Fibroblast of lung (primary cell): ENCODE measurements at regions not wholly inside any gene's neighbourhood (a gene's known extent, or its start where the extent isn't known, plus 50 kb on each side); places are given as distances from the start of the nearest gene placed in this dataset.

Source experiments
- DNase-seq, 2 donors: peaks; one replicate each; pipeline versions ENCODE4 v3.0.0 to v3.0.0-alpha.2; 2010; ENCODE audit warnings: low read depth in 2 of 2
- H2AFZ ChIP-seq: 2 replicates; pipeline ENCODE4 v1.5.1; 2012; ENCODE audit warnings: low read length, control low read depth, inconsistent platforms
- H3K27ac ChIP-seq: 2 replicates; pipeline ENCODE4 v1.5.1; 2011; ENCODE audit warnings: low read length, control low read depth; ENCODE audit not compliant: insufficient read depth
- H3K27me3 ChIP-seq: 2 replicates; pipeline ENCODE4 v1.5.1; 2011; ENCODE audit warnings: mild to moderate bottlenecking, low read length; ENCODE audit not compliant: control insufficient read depth, insufficient read depth
- H3K36me3 ChIP-seq: 2 replicates; pipeline ENCODE4 v1.5.1; 2011; ENCODE audit warnings: low read length; ENCODE audit not compliant: control insufficient read depth, insufficient read depth
- H3K4me1 ChIP-seq: 2 replicates; pipeline ENCODE4 v1.5.1; 2011; ENCODE audit warnings: low read length; ENCODE audit not compliant: control insufficient read depth, insufficient read depth; ENCODE audit errors: extremely low read depth
- H3K4me2 ChIP-seq: 2 replicates; pipeline ENCODE4 v1.5.1; 2011; ENCODE audit warnings: low read length, control low read depth; ENCODE audit not compliant: insufficient read depth; ENCODE audit errors: extremely low read depth
- H3K4me3 ChIP-seq, 4 experiments: fragments of 200-600 bp in 1 of 4; sonication (generic) in 1 of 4; replicated peaks in 1 of 4; 2 replicates each; pipeline ENCODE4 v1.5.1; 2011 to 2016; ENCODE audit warnings: low read length in 4 of 4, low read depth in 3 of 4, mild to moderate bottlenecking in 3 of 4, control low read depth in 2 of 4, inconsistent platforms in 1 of 4, mixed read lengths in 1 of 4; ENCODE audit not compliant: insufficient read depth in 1 of 4; ENCODE audit errors: control extremely low read depth in 1 of 4
- H3K79me2 ChIP-seq: 2 replicates; pipeline ENCODE4 v1.5.1; 2012; ENCODE audit warnings: mild to moderate bottlenecking, low read length, inconsistent platforms; ENCODE audit not compliant: control insufficient read depth, insufficient read depth
- H3K9ac ChIP-seq: 2 replicates; pipeline ENCODE4 v1.5.1; 2011; ENCODE audit warnings: mild to moderate bottlenecking, low read length, control low read depth; ENCODE audit not compliant: insufficient read depth
- H3K9me3 ChIP-seq: 2 replicates; pipeline ENCODE4 v1.5.1; 2012; ENCODE audit warnings: low read depth, low read length; ENCODE audit not compliant: control insufficient read depth, insufficient read depth
- H4K20me1 ChIP-seq: 2 replicates; pipeline ENCODE4 v1.5.1; 2011; ENCODE audit warnings: low read length; ENCODE audit not compliant: control insufficient read depth, insufficient read depth; ENCODE audit errors: extremely low read depth
- EZH2 ChIP-seq: IDR thresholded peaks from 2 replicates; pipeline ENCODE4 v1.5.1; 2012; ENCODE audit warnings: low read length, control low read depth, mild to moderate bottlenecking; ENCODE audit errors: missing control alignments
- TF ChIP-seq, protein P1 (sequence below), 2 donors: IDR thresholded peaks in 1 of 2; conservative IDR thresholded peaks in 1 of 2; 1 replicate in 1 of 2; 2 replicates in 1 of 2; pipeline ENCODE4 v1.5.1; 2011 to 2012; ENCODE audit warnings: low read length in 2 of 2, control low read depth in 1 of 2, inconsistent platforms in 1 of 2, low read depth in 1 of 2, mild to moderate bottlenecking in 1 of 2

DNA sequence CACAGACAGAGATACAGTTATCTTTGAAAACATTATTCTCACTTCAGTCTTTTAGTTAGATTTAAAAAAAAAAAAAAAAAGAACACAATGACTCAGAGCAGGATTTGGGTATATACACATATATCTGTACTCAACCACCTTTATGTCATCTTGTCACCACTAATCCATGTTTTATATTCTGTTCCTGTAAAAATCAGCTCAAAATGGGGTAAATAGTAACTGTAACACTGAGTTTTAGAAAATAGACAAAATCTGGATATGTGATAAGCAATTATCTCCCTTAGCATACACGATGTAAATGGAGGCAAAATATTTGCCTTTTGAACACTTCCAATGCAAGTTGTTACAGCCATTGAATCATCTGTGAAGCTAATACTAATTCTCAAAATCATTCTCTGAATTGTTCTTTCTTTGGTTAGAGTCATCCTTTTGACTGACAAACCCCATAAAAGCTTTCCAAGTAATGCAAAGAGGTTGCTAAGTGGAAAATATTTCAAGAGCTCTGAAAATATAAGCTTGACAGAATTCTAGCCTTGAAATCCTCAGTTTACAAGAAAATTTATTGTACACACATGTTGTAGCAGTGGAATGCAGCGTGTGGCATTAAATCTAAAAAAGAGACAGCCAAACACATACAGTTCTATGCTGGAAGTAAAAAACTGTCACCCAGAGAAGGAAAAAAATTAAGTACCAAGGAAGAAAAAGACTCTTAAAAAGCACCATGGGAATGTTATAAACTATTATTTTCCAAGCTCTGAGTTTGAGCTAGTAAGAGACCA is 502.2 kb upstream of the PHF14 start:
- TF ChIP-seq, protein P1, sequence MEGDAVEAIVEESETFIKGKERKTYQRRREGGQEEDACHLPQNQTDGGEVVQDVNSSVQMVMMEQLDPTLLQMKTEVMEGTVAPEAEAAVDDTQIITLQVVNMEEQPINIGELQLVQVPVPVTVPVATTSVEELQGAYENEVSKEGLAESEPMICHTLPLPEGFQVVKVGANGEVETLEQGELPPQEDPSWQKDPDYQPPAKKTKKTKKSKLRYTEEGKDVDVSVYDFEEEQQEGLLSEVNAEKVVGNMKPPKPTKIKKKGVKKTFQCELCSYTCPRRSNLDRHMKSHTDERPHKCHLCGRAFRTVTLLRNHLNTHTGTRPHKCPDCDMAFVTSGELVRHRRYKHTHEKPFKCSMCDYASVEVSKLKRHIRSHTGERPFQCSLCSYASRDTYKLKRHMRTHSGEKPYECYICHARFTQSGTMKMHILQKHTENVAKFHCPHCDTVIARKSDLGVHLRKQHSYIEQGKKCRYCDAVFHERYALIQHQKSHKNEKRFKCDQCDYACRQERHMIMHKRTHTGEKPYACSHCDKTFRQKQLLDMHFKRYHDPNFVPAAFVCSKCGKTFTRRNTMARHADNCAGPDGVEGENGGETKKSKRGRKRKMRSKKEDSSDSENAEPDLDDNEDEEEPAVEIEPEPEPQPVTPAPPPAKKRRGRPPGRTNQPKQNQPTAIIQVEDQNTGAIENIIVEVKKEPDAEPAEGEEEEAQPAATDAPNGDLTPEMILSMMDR (conservative IDR thresholded peaks at IDR 0.05 in 1 of 2, IDR thresholded peaks at IDR 0.05 in 1 of 2; ENCODE audit: low read depth in 1 of 2, low read length in 2 of 2) = no peak
- no peak for TF ChIP-seq EZH2
- Histone ChIP-seq H3K9me3 (no peaks in the 10 kb centered on the region), H3K27ac (no peak overlapping the region), H3K79me2 (no peaks in the 10 kb centered on the region), H3K4me3 (no peak overlapping the region), H3K9ac (no peak overlapping the region), H2AFZ (no peak overlapping the region), H3K4me1 (no peaks in the 10 kb centered on the region), H4K20me1 (no peaks in the 10 kb centered on the region), H3K27me3 (no peaks in the 10 kb centered on the region), H3K4me2 (no peak overlapping the region), H3K36me3 (no peaks in the 10 kb centered on the region)
- no peak for DNase-seq

DNA sequence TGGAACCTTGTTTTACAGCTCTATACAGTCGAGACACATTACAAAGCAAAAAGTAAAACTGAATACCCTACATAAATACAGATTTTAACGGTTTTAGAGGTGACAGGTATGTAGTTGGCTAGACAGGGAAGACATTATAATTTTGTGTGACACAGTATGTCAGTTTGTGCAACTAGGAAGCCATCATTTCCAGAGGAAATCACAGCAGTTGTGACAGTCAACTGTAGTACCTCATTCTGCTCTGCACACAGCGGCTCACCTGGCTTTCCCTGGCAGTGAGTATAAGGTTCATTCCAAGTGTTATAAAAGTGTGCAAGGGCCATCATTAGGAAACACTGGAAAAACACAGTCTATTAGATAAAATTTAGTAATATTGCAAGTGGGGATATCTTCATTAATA is 501.6 kb upstream of the PHF14 start:
- Histone ChIP-seq H3K9me3 (no peaks in the 10 kb centered on the region), H3K4me2 (no peak overlapping the region), H2AFZ (no peak overlapping the region), H3K79me2 (no peaks in the 10 kb centered on the region), H3K27me3 (no peaks in the 10 kb centered on the region), H3K36me3 (no peaks in the 10 kb centered on the region), H3K9ac (no peak overlapping the region), H3K4me1 (no peaks in the 10 kb centered on the region), H3K4me3 (no peak overlapping the region), H4K20me1 (no peaks in the 10 kb centered on the region), H3K27ac (no peak overlapping the region)
- no peak for DNase-seq
- TF ChIP-seq, protein P1 (conservative IDR thresholded peaks at IDR 0.05 in 1 of 2, IDR thresholded peaks at IDR 0.05 in 1 of 2; ENCODE audit: low read depth in 1 of 2, low read length in 2 of 2) = no peak
- TF ChIP-seq EZH2 = no peak

DNA sequence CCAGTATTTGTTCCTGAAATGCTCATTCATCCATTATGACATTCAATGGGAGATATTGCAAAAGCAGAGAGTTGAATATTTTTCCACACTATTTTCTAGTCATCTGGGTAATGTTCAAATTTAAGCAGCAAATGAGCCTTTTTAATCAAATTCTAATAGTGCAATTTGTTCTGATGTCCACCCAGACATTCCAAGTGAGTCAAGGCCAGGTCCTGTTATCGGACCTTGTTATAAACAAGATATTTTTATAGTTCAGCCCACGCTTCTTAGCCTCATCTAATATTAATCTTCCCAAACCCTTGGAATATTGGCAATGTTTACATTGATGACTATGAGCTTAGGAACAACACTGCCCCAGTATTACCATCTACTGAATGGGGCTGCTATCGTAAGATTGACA is 500.1 kb upstream of the PHF14 start:
- Histone ChIP-seq H2AFZ (no peak overlapping the region), H3K9ac (no peak overlapping the region)

More for the DNA sequence above, 500.1 kb upstream of the PHF14 start:
- Histone ChIP-seq H3K27me3 (no peaks in the 10 kb centered on the region), H4K20me1 (no peaks in the 10 kb centered on the region), H3K4me3 (no peak overlapping the region), H3K9me3 (no peaks in the 10 kb centered on the region), H3K4me1 (no peaks in the 10 kb centered on the region), H3K36me3 (no peaks in the 10 kb centered on the region), H3K79me2 (no peaks in the 10 kb centered on the region), H3K4me2 (no peak overlapping the region), H3K27ac (no peak overlapping the region)
- DNase-seq = peak in 1 of 2 donors; percentile 10
- TF ChIP-seq, protein P1 (conservative IDR thresholded peaks at IDR 0.05 in 1 of 2, IDR thresholded peaks at IDR 0.05 in 1 of 2; ENCODE audit: low read depth in 1 of 2, low read length in 2 of 2) = no peak
- no peak for TF ChIP-seq EZH2
